H9 (cell line): ENCODE measurements at regions not wholly inside any gene's neighbourhood (a gene's known extent, or its start where the extent isn't known, plus 50 kb on each side); places are given as distances from the start of the nearest gene placed in this dataset.

Experiments
- DNase-seq: peaks from one replicate; pipeline ENCODE4 v3.0.0-alpha.2; 2017
- H2AFZ ChIP-seq: one replicate; pipeline ENCODE4 v1.6.1; 2013; ENCODE audit warnings: mild to moderate bottlenecking, low read length, control low read depth, moderate library complexity
- H2AK5ac ChIP-seq: 2 replicates; pipeline ENCODE4 v1.6.1; 2013; ENCODE audit warnings: low read length, control low read depth, mixed read lengths; ENCODE audit not compliant: insufficient read length
- H2BK120ac ChIP-seq: one replicate; pipeline ENCODE4 v1.6.1; 2013; ENCODE audit warnings: low read depth, mild to moderate bottlenecking, low read length, control low read depth, inconsistent platforms; ENCODE audit not compliant: poor library complexity, severe bottlenecking
- H2BK12ac ChIP-seq: 2 replicates; pipeline ENCODE4 v1.6.1; 2013; ENCODE audit warnings: low read length, control low read depth, mixed read lengths, low read depth; ENCODE audit not compliant: insufficient read length
- H2BK15ac ChIP-seq: 2 replicates; pipeline ENCODE4 v1.6.1; 2013; ENCODE audit warnings: low read depth, low read length, control low read depth
- H2BK20ac ChIP-seq: one replicate; pipeline ENCODE4 v1.6.1; 2013; ENCODE audit warnings: low read depth, mild to moderate bottlenecking, low read length, control low read depth, inconsistent platforms; ENCODE audit not compliant: poor library complexity, severe bottlenecking
- H2BK5ac ChIP-seq: 2 replicates; pipeline ENCODE4 v1.6.1; 2013; ENCODE audit warnings: low read length, control low read depth, mixed read lengths; ENCODE audit not compliant: insufficient read length
- H3K14ac ChIP-seq: 2 replicates; pipeline ENCODE4 v1.6.1; 2013; ENCODE audit warnings: low read length, control low read depth; ENCODE audit not compliant: insufficient read depth
- H3K18ac ChIP-seq: 2 replicates; pipeline ENCODE4 v1.6.1; 2013; ENCODE audit warnings: low read depth, mild to moderate bottlenecking, mixed read lengths, low read length, control low read depth; ENCODE audit not compliant: insufficient read length
- H3K23ac ChIP-seq: 2 replicates; pipeline ENCODE4 v1.6.1; 2013; ENCODE audit warnings: low read length, control low read depth, mixed read lengths, low read depth; ENCODE audit not compliant: insufficient read length
- H3K23me2 ChIP-seq: 2 replicates; pipeline ENCODE4 v1.6.1; 2013; ENCODE audit warnings: low read depth, mild to moderate bottlenecking, mixed read lengths, low read length, control low read depth; ENCODE audit not compliant: insufficient read length, poor library complexity, severe bottlenecking
- H3K27ac ChIP-seq: 2 replicates; pipeline ENCODE4 v1.5.1; 2013; ENCODE audit warnings: low read length, control low read depth, mixed read lengths, low read depth; ENCODE audit not compliant: insufficient read length
- H3K27me3 ChIP-seq: 2 replicates; pipeline ENCODE4 v1.6.1; 2013; ENCODE audit warnings: low read length, control low read depth, inconsistent platforms; ENCODE audit not compliant: insufficient read depth
- H3K4ac ChIP-seq: 2 replicates; pipeline ENCODE4 v1.6.1; 2013; ENCODE audit warnings: low read depth, mild to moderate bottlenecking, control low read depth, inconsistent platforms, low read length, moderate library complexity
- H3K4me1 ChIP-seq: 2 replicates; pipeline ENCODE4 v1.6.1; 2013; ENCODE audit warnings: low read length, control low read depth, inconsistent platforms; ENCODE audit not compliant: insufficient read depth
- H3K4me2 ChIP-seq: 2 replicates; pipeline ENCODE4 v1.6.1; 2013; ENCODE audit warnings: low read length, control low read depth, mixed read lengths; ENCODE audit not compliant: insufficient read length, insufficient read depth
- H3K56ac ChIP-seq: 2 replicates; pipeline ENCODE4 v1.6.1; 2013; ENCODE audit warnings: low read depth, mild to moderate bottlenecking, mixed read lengths, low read length, control low read depth; ENCODE audit not compliant: insufficient read length
- H3K79me1 ChIP-seq: 2 replicates; pipeline ENCODE4 v1.6.1; 2013; ENCODE audit warnings: low read depth, mild to moderate bottlenecking, moderate library complexity, low read length, control low read depth, inconsistent platforms; ENCODE audit not compliant: insufficient read depth, poor library complexity, severe bottlenecking
- H3K79me2 ChIP-seq: 2 replicates; pipeline ENCODE4 v1.6.1; 2013; ENCODE audit warnings: low read length, control low read depth, inconsistent platforms; ENCODE audit not compliant: insufficient read depth
- H3K9ac ChIP-seq: 2 replicates; pipeline ENCODE4 v1.6.1; 2013; ENCODE audit warnings: low read length, control low read depth, mixed read lengths; ENCODE audit not compliant: insufficient read length; ENCODE audit errors: extremely low read depth
- H3K9me3 ChIP-seq: one replicate; pipeline ENCODE4 v1.6.1; 2013; ENCODE audit warnings: low read depth, low read length, inconsistent platforms; ENCODE audit not compliant: control insufficient read depth
- H3T11ph ChIP-seq: one replicate; pipeline ENCODE4 v1.6.1; 2013; ENCODE audit warnings: mild to moderate bottlenecking, low read length, control low read depth, inconsistent platforms
- H4K20me1 ChIP-seq: one replicate; pipeline ENCODE4 v1.6.1; 2013; ENCODE audit not compliant: control insufficient read depth, insufficient read length, insufficient read depth
- H4K5ac ChIP-seq: 2 replicates; pipeline ENCODE4 v1.6.1; 2013; ENCODE audit warnings: low read depth, mild to moderate bottlenecking, mixed read lengths, low read length, control low read depth; ENCODE audit not compliant: insufficient read length
- H4K8ac ChIP-seq: replicated peaks from 2 replicates; pipeline ENCODE4 v1.6.1; 2013; ENCODE audit warnings: low read length, control low read depth, mixed read lengths, low read depth; ENCODE audit not compliant: insufficient read length
- H4K91ac ChIP-seq: 2 replicates; pipeline ENCODE4 v1.6.1; 2013; ENCODE audit warnings: low read depth, mild to moderate bottlenecking, moderate library complexity, mixed read lengths, low read length, control low read depth; ENCODE audit not compliant: insufficient read length
- H3K27ac Mint-ChIP-seq, 3 experiments: 2 replicates in 2 of 3; 3 replicates in 1 of 3; pipeline ENCODE4 v1.8.0; 2020 to 2021; ENCODE audit warnings: mixed read lengths in 3 of 3, mild to moderate bottlenecking in 1 of 3, moderate library complexity in 1 of 3
- H3K27me3 Mint-ChIP-seq: 2 replicates; pipeline ENCODE4 v1.8.0; 2021; ENCODE audit warnings: low read depth, mild to moderate bottlenecking, moderate library complexity, mixed read lengths
- H3K36me3 Mint-ChIP-seq, 3 experiments: 2 replicates in 2 of 3; 3 replicates in 1 of 3; pipeline ENCODE4 v1.8.0; 2020 to 2021; ENCODE audit warnings: low read depth in 3 of 3, mixed read lengths in 3 of 3; ENCODE audit not compliant: insufficient read depth in 1 of 3
- H3K4me1 Mint-ChIP-seq, 2 experiments: 2 replicates each; pipeline ENCODE4 v1.8.0; 2020; ENCODE audit warnings: mixed read lengths in 2 of 2
- H3K4me3 Mint-ChIP-seq, 2 experiments: 2 replicates in 1 of 2; 3 replicates in 1 of 2; pipeline ENCODE4 v1.8.0; 2020 to 2021; ENCODE audit warnings: mild to moderate bottlenecking in 2 of 2, mixed read lengths in 2 of 2, moderate library complexity in 1 of 2
- H3K9me3 Mint-ChIP-seq, 2 experiments: 2 replicates in 1 of 2; 3 replicates in 1 of 2; pipeline ENCODE4 v1.8.0; 2020; ENCODE audit warnings: mild to moderate bottlenecking in 2 of 2, mixed read lengths in 2 of 2, moderate library complexity in 1 of 2
- CTCF ChIP-seq: fragments of 200-600 bp; sonication (generic); conservative IDR thresholded peaks from 3 replicates; pipeline ENCODE4 v1.8.0; 2021; ENCODE audit warnings: antibody characterized with exemption, mild to moderate bottlenecking

DNA sequence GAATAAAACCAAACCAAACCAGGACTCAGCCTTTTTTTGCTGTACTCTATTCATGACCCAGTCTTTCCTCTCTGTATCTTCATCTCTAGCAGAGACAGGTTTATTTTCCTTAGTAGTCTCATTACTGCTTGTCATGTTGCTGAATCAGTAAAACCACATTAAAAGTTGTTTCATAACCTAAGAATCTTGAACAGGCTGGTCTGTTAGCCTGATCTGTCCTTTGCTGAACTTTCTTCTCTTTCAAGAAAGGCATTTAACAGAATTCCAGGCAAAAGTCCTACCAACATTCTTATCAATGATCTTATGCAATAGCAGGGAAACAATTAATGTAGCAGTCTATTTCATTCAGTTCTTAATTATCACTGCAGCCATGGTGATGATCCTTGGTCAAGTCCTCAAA lies 197.7 kb downstream of the CASP12 start:
- Histone ChIP-seq H3K4ac (no peak overlapping the region), H3K4me2 (no peak overlapping the region), H3K14ac (no peak overlapping the region), H3K4me1 (peaks cover 2% of the 10 kb centered on the region; the same call in 1 of the 2 replicates), H3K9ac (no peak overlapping the region), H3K23ac (no peak overlapping the region), H2BK15ac (no peak overlapping the region), H2BK120ac (no peak overlapping the region), H3K79me1 (no peaks in the 10 kb centered on the region), H3K18ac (no peak overlapping the region), H3K27ac (no peak overlapping the region), H4K5ac (no peak overlapping the region), H2AFZ (no peak overlapping the region), H3K9me3 (no peaks in the 10 kb centered on the region), H2AK5ac (no peak overlapping the region), H4K91ac (no peak overlapping the region), H3K27me3 (no peaks in the 10 kb centered on the region), H3K79me2 (no peaks in the 10 kb centered on the region), H3T11ph (no peak overlapping the region), H3K56ac (no peak overlapping the region), H2BK12ac (no peak overlapping the region), H2BK20ac (no peak overlapping the region), H4K20me1 (no peaks in the 10 kb centered on the region), H4K8ac (no peak overlapping the region), H3K23me2 (no peaks in the 10 kb centered on the region), H2BK5ac (no peak overlapping the region)
- Mint-ChIP-seq H3K4me3 (no peak overlapping the region), H3K27me3 (no peaks in the 10 kb centered on the region), H3K4me1 (peaks cover 12% of the 10 kb centered on the region in 2 experiments), H3K27ac (no peak overlapping the region), H3K9me3 (no peaks in the 10 kb centered on the region), H3K36me3 (no peaks in the 10 kb centered on the region)
- no peak for TF ChIP-seq CTCF
- no peak for DNase-seq
